NB4 (cell line): ENCODE measurements at regions not wholly inside any gene's neighbourhood (a gene's known extent, or its start where the extent isn't known, plus 50 kb on each side); places are given as distances from the start of the nearest gene placed in this dataset.

ENCODE experiments used
- DNase-seq: peaks from one replicate; pipeline ENCODE4 v3.0.0; 2010; ENCODE audit warnings: low read depth
- H3K4me3 ChIP-seq: one replicate; pipeline ENCODE4 v1.5.1; 2011; ENCODE audit warnings: mild to moderate bottlenecking, low read depth, low read length, moderate library complexity
- MYC ChIP-seq: IDR thresholded peaks from 2 replicates; pipeline ENCODE4 v1.6.1; 2011; ENCODE audit warnings: low read depth, low read length
- POLR2A ChIP-seq: IDR thresholded peaks from 2 replicates; pipeline ENCODE4 v1.6.1; 2011; ENCODE audit warnings: mild to moderate bottlenecking; ENCODE audit not compliant: insufficient read length; ENCODE audit errors: extremely low read depth
- TF ChIP-seq, protein P1 (sequence below): IDR thresholded peaks from one replicate; pipeline ENCODE4 v1.5.1; 2012; ENCODE audit warnings: low read depth, low read length
- TF ChIP-seq, protein P2 (sequence below): IDR thresholded peaks from 2 replicates; pipeline ENCODE4 v1.6.1; 2011; ENCODE audit warnings: low read depth, low read length

DNA sequence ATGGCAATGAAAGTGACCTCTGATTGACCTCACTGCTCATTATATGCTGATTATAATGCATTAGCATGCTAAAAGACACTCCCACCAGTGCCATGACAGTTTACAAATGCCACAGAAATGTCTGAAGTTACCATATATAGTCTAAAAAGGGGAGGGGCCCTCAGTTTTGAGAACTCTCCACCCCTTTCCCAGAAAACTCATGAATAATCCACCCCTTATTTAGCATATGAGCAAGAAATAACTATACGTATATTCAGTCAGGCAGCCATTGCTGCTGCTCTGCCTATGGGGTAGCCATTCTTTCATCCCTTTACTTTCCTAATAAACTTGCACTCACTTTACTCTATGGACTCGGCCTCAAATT, 163.1 kb downstream of the ESM1 start:
- TF ChIP-seq POLR2A (no peak), MYC (no peak)
- TF ChIP-seq, protein P1, sequence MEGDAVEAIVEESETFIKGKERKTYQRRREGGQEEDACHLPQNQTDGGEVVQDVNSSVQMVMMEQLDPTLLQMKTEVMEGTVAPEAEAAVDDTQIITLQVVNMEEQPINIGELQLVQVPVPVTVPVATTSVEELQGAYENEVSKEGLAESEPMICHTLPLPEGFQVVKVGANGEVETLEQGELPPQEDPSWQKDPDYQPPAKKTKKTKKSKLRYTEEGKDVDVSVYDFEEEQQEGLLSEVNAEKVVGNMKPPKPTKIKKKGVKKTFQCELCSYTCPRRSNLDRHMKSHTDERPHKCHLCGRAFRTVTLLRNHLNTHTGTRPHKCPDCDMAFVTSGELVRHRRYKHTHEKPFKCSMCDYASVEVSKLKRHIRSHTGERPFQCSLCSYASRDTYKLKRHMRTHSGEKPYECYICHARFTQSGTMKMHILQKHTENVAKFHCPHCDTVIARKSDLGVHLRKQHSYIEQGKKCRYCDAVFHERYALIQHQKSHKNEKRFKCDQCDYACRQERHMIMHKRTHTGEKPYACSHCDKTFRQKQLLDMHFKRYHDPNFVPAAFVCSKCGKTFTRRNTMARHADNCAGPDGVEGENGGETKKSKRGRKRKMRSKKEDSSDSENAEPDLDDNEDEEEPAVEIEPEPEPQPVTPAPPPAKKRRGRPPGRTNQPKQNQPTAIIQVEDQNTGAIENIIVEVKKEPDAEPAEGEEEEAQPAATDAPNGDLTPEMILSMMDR: no peak
- TF ChIP-seq, protein P2, sequence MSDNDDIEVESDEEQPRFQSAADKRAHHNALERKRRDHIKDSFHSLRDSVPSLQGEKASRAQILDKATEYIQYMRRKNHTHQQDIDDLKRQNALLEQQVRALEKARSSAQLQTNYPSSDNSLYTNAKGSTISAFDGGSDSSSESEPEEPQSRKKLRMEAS: no peak
- H3K4me3 ChIP-seq: no peak overlapping the region
- DNase-seq: no peak

- DNase-seq: no peak
- TF ChIP-seq, protein P1: no peak
- TF ChIP-seq POLR2A (no peak), MYC (no peak)
- TF ChIP-seq, protein P2: no peak
- H3K4me3 ChIP-seq: no peak overlapping the region
Observed at GRCh38 chr5:54821445-54822323, 163.7 kb downstream of the ESM1 start.

DNA sequence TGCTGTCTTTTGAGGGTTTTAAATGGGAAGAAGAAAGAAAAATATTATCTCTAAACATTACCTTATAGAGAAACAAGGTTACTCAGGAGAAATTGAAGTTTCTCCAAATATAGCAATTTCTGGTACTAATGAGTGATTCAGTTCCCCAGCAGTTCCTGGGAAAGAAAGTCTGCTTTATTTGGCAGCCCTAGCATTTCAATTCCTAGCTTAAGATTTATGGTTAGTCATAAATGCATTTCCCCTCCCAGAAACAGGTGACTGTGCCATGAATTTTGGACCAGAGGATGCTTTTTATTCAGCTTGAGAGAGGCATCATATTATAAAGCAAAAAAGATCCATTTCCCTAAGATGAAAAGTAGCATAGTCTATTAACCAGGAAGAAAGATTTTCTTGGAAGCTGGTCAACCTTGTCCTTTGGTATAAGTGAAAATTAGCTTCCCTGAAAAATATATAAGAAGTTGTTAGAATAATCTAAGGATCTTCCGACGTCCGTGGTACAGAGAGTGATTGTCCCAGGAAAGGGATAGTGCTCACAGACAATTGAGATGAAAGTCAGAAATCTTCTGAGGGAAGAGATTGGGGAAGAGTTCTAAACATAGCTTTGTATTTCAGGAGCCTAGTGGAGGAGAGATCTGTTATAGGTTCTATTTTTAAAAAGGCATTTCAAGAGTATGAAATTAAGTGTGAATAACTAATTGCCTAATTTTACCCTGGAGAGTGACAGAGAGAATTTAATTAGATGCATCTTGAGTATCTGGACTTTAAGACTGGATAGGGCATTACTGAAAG, 164.9 kb downstream of the ESM1 start:
- DNase-seq: no peak
- H3K4me3 ChIP-seq: no peak overlapping the region
- TF ChIP-seq POLR2A: no peak
- TF ChIP-seq, protein P2: no peak
- TF ChIP-seq, protein P1: no peak
- no peak for TF ChIP-seq MYC

- TF ChIP-seq, protein P2: no peak
- TF ChIP-seq, protein P1: no peak
- TF ChIP-seq POLR2A: no peak
- no peak for TF ChIP-seq MYC
- no peak overlapping the region for H3K4me3 ChIP-seq
- DNase-seq: no peak
Observed at GRCh38 chr5:54807421-54807820, 178.0 kb downstream of the ESM1 start.

DNA sequence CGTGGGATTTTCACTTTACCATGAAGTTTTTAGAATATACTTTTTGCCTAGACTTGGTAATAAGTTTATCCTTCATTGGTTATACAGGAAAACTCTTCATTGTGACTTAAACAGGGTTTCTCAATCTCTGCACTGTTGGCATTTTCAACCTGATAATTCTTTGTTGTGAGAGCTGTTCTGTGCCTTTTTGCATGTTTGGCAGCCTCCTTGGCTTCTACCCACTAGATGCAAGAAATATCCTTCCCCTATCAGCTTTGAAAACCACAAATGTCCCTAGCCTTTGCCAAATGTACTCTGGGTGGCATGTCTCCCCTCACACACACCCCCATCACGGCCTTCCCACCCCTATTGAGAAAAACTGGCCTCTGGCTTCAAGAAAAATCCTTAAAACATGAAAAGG, 180.9 kb downstream of the ESM1 start:
- TF ChIP-seq MYC (no peak), POLR2A (no peak)
- TF ChIP-seq, protein P2: no peak
- TF ChIP-seq, protein P1: no peak
- DNase-seq: no peak
- no peak overlapping the region for H3K4me3 ChIP-seq
